Activated T-helper 1 cell treated with anti-CD3 and anti-CD28 coated beads, Interleukin-12 subunit alpha, Interleukin-12 subunit beta, Interleukin-2, Interleukin-4 antibody, amounts not matched to agents 30 ng/mL and 10 ng/mL and 1 ng/mL, durations not matched to agents 14 hours and 24 hours and 36 hours (primary cell): ENCODE measurements at regions not wholly inside any gene's neighbourhood (a gene's known extent, or its start where the extent isn't known, plus 50 kb on each side); places are given as distances from the start of the nearest gene placed in this dataset.

Source experiments
- DNase-seq: peaks from one replicate; pipeline ENCODE4 v3.0.0; 2021; ENCODE audit warnings: low spot score
- H3K27ac Mint-ChIP-seq: one replicate; pipeline ENCODE4 v1.8.0; 2021; ENCODE audit warnings: mild to moderate bottlenecking, mixed read lengths
- H3K27me3 Mint-ChIP-seq: one replicate; pipeline ENCODE4 v1.8.0; 2022; ENCODE audit warnings: mild to moderate bottlenecking, moderate library complexity, mixed read lengths; ENCODE audit not compliant: insufficient read depth
- H3K36me3 Mint-ChIP-seq: one replicate; pipeline ENCODE4 v1.8.0; 2021; ENCODE audit warnings: low read depth, mixed read lengths
- H3K4me1 Mint-ChIP-seq: one replicate; pipeline ENCODE4 v1.8.0; 2021; ENCODE audit warnings: low read depth, mixed read lengths
- H3K4me3 Mint-ChIP-seq: one replicate; pipeline ENCODE4 v1.8.0; 2021; ENCODE audit warnings: mild to moderate bottlenecking, moderate library complexity, mixed read lengths
- H3K9me3 Mint-ChIP-seq: one replicate; pipeline ENCODE4 v1.8.0; 2021; ENCODE audit warnings: mixed read lengths
- intact Hi-C: fragments of 100-400 bp; cut with micrococcal nuclease; formaldehyde crosslinking; loops from one replicate; pipeline ENCODE4 v1.15.1; 2024

GRCh38 chr11:92670308-92670890 is 299.1 kb upstream of the MTNR1B start:
- Mint-ChIP-seq H3K9me3 (no peaks in the 10 kb centered on the region), H3K36me3 (no peaks in the 10 kb centered on the region), H3K4me3 (no peak overlapping the region), H3K27ac (no peak overlapping the region), H3K4me1 (no peaks in the 10 kb centered on the region), H3K27me3 (no peaks in the 10 kb centered on the region)
- intact Hi-C loops: no loop called here
- DNase-seq: no peak

GRCh38 chr11:92671081-92671480 is 298.4 kb upstream of the MTNR1B start:
- H3K27me3 Mint-ChIP-seq: no peaks in the 10 kb centered on the region

GRCh38 chr11:92675303-92675702 is 294.1 kb upstream of the MTNR1B start:
- no peaks in the 10 kb centered on the region for H3K9me3 Mint-ChIP-seq
- no peaks in the 10 kb centered on the region for H3K27me3 Mint-ChIP-seq
- intact Hi-C loops: no loop called here

More at GRCh38 chr11:92671081-92671480, 298.4 kb upstream of the MTNR1B start:
- Mint-ChIP-seq H3K4me1 (no peaks in the 10 kb centered on the region), H3K9me3 (no peaks in the 10 kb centered on the region), H3K27ac (no peak overlapping the region), H3K36me3 (no peaks in the 10 kb centered on the region), H3K4me3 (no peak overlapping the region)
- intact Hi-C loops: no loop called here
- DNase-seq: no peak

GRCh38 chr11:92675810-92676209 is 293.6 kb upstream of the MTNR1B start:
- no peak for DNase-seq
- intact Hi-C loops: no loop called here
- no peaks in the 10 kb centered on the region for H3K9me3 Mint-ChIP-seq
- H3K4me3 Mint-ChIP-seq: no peak overlapping the region
- no peaks in the 10 kb centered on the region for H3K27me3 Mint-ChIP-seq
- H3K36me3 Mint-ChIP-seq: no peaks in the 10 kb centered on the region
- H3K27ac Mint-ChIP-seq: no peak overlapping the region
- H3K4me1 Mint-ChIP-seq: no peaks in the 10 kb centered on the region

More at GRCh38 chr11:92675303-92675702, 294.1 kb upstream of the MTNR1B start:
- Mint-ChIP-seq H3K27ac (no peak overlapping the region), H3K4me3 (no peak overlapping the region), H3K36me3 (no peaks in the 10 kb centered on the region), H3K4me1 (no peaks in the 10 kb centered on the region)
- DNase-seq: no peak

GRCh38 chr11:92678008-92678611 is 291.3 kb upstream of the MTNR1B start:
- DNase-seq: no peak
- H3K27me3 Mint-ChIP-seq: no peaks in the 10 kb centered on the region
- H3K4me3 Mint-ChIP-seq: no peak overlapping the region
- H3K27ac Mint-ChIP-seq: no peak overlapping the region
- intact Hi-C loops: no loop called here
- H3K4me1 Mint-ChIP-seq: no peaks in the 10 kb centered on the region
- no peaks in the 10 kb centered on the region for H3K36me3 Mint-ChIP-seq
- H3K9me3 Mint-ChIP-seq: no peaks in the 10 kb centered on the region

GRCh38 chr11:92681586-92681985 is 287.9 kb upstream of the MTNR1B start:
- no peaks in the 10 kb centered on the region for H3K27me3 Mint-ChIP-seq
- no peaks in the 10 kb centered on the region for H3K4me1 Mint-ChIP-seq

GRCh38 chr11:92682136-92682535 is 287.3 kb upstream of the MTNR1B start:
- no peak for DNase-seq
- H3K4me3 Mint-ChIP-seq: no peak overlapping the region
- H3K9me3 Mint-ChIP-seq: no peaks in the 10 kb centered on the region
- H3K4me1 Mint-ChIP-seq: no peaks in the 10 kb centered on the region
- H3K36me3 Mint-ChIP-seq: no peaks in the 10 kb centered on the region
- no peaks in the 10 kb centered on the region for H3K27me3 Mint-ChIP-seq
- intact Hi-C loops: no loop called here
- no peak overlapping the region for H3K27ac Mint-ChIP-seq

More at GRCh38 chr11:92681586-92681985, 287.9 kb upstream of the MTNR1B start:
- H3K4me3 Mint-ChIP-seq: no peak overlapping the region
- no peaks in the 10 kb centered on the region for H3K36me3 Mint-ChIP-seq
- no peaks in the 10 kb centered on the region for H3K9me3 Mint-ChIP-seq
- H3K27ac Mint-ChIP-seq: no peak overlapping the region
- DNase-seq: no peak
- intact Hi-C loops: no loop called here

- Mint-ChIP-seq H3K4me3 (no peak overlapping the region), H3K27me3 (no peaks in the 10 kb centered on the region), H3K36me3 (no peaks in the 10 kb centered on the region), H3K4me1 (no peaks in the 10 kb centered on the region), H3K9me3 (no peaks in the 10 kb centered on the region), H3K27ac (no peak overlapping the region)
- intact Hi-C loops: no loop called here
- DNase-seq: no peak
Measured at GRCh38 chr11:92682952-92683351, 286.5 kb upstream of the MTNR1B start.

GRCh38 chr11:92685049-92685448 is 284.4 kb upstream of the MTNR1B start:
- Mint-ChIP-seq H3K27me3 (no peaks in the 10 kb centered on the region), H3K4me1 (no peaks in the 10 kb centered on the region), H3K36me3 (no peaks in the 10 kb centered on the region), H3K4me3 (no peak overlapping the region), H3K9me3 (no peaks in the 10 kb centered on the region), H3K27ac (no peak overlapping the region)
- no peak for DNase-seq
- intact Hi-C loops: no loop called here

- no peaks in the 10 kb centered on the region for H3K4me1 Mint-ChIP-seq
- no peaks in the 10 kb centered on the region for H3K27me3 Mint-ChIP-seq
- H3K36me3 Mint-ChIP-seq: no peaks in the 10 kb centered on the region
Measured at GRCh38 chr11:92687724-92688123, 281.7 kb upstream of the MTNR1B start.

GRCh38 chr11:92688416-92688815 is 281.0 kb upstream of the MTNR1B start:
- H3K9me3 Mint-ChIP-seq: no peaks in the 10 kb centered on the region

More at GRCh38 chr11:92687724-92688123, 281.7 kb upstream of the MTNR1B start:
- H3K27ac Mint-ChIP-seq: no peak overlapping the region
- H3K9me3 Mint-ChIP-seq: no peaks in the 10 kb centered on the region
- DNase-seq: no peak
- intact Hi-C loops: no loop called here
- no peak overlapping the region for H3K4me3 Mint-ChIP-seq

GRCh38 chr11:92692826-92693546 is 276.5 kb upstream of the MTNR1B start:
- Mint-ChIP-seq H3K36me3 (no peaks in the 10 kb centered on the region), H3K27me3 (no peaks in the 10 kb centered on the region), H3K4me3 (no peak overlapping the region), H3K9me3 (no peaks in the 10 kb centered on the region), H3K27ac (no peak overlapping the region), H3K4me1 (no peaks in the 10 kb centered on the region)
- intact Hi-C loops: loop anchor here (5.0 kb wide), 1 partner anchor 1819 kb away; the partner anchor contains the start of gene C11orf97
- no peak for DNase-seq

More at GRCh38 chr11:92688416-92688815, 281.0 kb upstream of the MTNR1B start:
- no peaks in the 10 kb centered on the region for H3K36me3 Mint-ChIP-seq
- no peak overlapping the region for H3K27ac Mint-ChIP-seq
- H3K4me3 Mint-ChIP-seq: no peak overlapping the region
- no peaks in the 10 kb centered on the region for H3K27me3 Mint-ChIP-seq
- no peak for DNase-seq
- intact Hi-C loops: no loop called here
- no peaks in the 10 kb centered on the region for H3K4me1 Mint-ChIP-seq

GRCh38 chr11:92696076-92696475 is 273.4 kb upstream of the MTNR1B start:
- H3K4me3 Mint-ChIP-seq: no peak overlapping the region
- DNase-seq: no peak
- H3K27ac Mint-ChIP-seq: no peak overlapping the region
- no peaks in the 10 kb centered on the region for H3K27me3 Mint-ChIP-seq
- intact Hi-C loops: no loop called here
- H3K9me3 Mint-ChIP-seq: no peaks in the 10 kb centered on the region
- no peaks in the 10 kb centered on the region for H3K36me3 Mint-ChIP-seq
- no peaks in the 10 kb centered on the region for H3K4me1 Mint-ChIP-seq
